ENCODE measurements at regions not wholly inside any gene's neighbourhood (a gene's known extent, or its start where the extent isn't known, plus 50 kb on each side); places are given as distances from the start of the nearest gene placed in this dataset.

GRCh38 chr5:41621420-41621819 is 111.0 kb upstream of the PLCXD3 start:
- peaks cover 3% of the 10 kb centered on the region for H3K9me3 ChIP-seq (ENCODE audit: severe bottlenecking)

GRCh38 chr5:41617843-41618515 is 107.6 kb upstream of the PLCXD3 start:
- Histone ChIP-seq H3K4me1 (ENCODE audit: insufficient read depth, poor library complexity, severe bottlenecking) (no peaks in the 10 kb centered on the region), H3K9me3 (ENCODE audit: severe bottlenecking) (no peaks in the 10 kb centered on the region), H3K4me3 (ENCODE audit: severe bottlenecking) (no peak overlapping the region), H3K27ac (ENCODE audit: poor library complexity, severe bottlenecking) (no peak overlapping the region), H3K36me3 (ENCODE audit: low read depth) (no peaks in the 10 kb centered on the region), H3K27me3 (ENCODE audit: insufficient read depth, poor library complexity, severe bottlenecking) (peaks cover 4% of the 10 kb centered on the region)
- TF ChIP-seq CTCF (IDR thresholded peaks at IDR 0.05; ENCODE audit: poor library complexity, severe bottlenecking), result no peak
- ATAC-seq (ENCODE audit: low read depth), result no peak
- no peak for DNase-seq (ENCODE audit: low spot score)

More at GRCh38 chr5:41621420-41621819, 111.0 kb upstream of the PLCXD3 start:
- Histone ChIP-seq H3K4me1 (ENCODE audit: insufficient read depth, poor library complexity, severe bottlenecking) (no peaks in the 10 kb centered on the region), H3K4me3 (ENCODE audit: severe bottlenecking) (no peak overlapping the region), H3K36me3 (ENCODE audit: low read depth) (no peaks in the 10 kb centered on the region), H3K27me3 (ENCODE audit: insufficient read depth, poor library complexity, severe bottlenecking) (peaks cover 4% of the 10 kb centered on the region), H3K27ac (ENCODE audit: poor library complexity, severe bottlenecking) (no peak overlapping the region)
- DNase-seq (ENCODE audit: low spot score), result no peak
- TF ChIP-seq CTCF (IDR thresholded peaks at IDR 0.05; ENCODE audit: poor library complexity, severe bottlenecking), result no peak
- ATAC-seq (ENCODE audit: low read depth), result no peak

- TF ChIP-seq CTCF (IDR thresholded peaks at IDR 0.05; ENCODE audit: poor library complexity, severe bottlenecking), result no peak
- ATAC-seq (ENCODE audit: low read depth), result no peak
- Histone ChIP-seq H3K4me3 (ENCODE audit: severe bottlenecking) (no peak overlapping the region), H3K4me1 (ENCODE audit: insufficient read depth, poor library complexity, severe bottlenecking) (no peaks in the 10 kb centered on the region), H3K27me3 (ENCODE audit: insufficient read depth, poor library complexity, severe bottlenecking) (peaks cover 3% of the 10 kb centered on the region), H3K36me3 (ENCODE audit: low read depth) (no peaks in the 10 kb centered on the region), H3K9me3 (ENCODE audit: severe bottlenecking) (no peaks in the 10 kb centered on the region), H3K27ac (ENCODE audit: poor library complexity, severe bottlenecking) (no peak overlapping the region)
- DNase-seq (ENCODE audit: low spot score), result no peak
Observed at GRCh38 chr5:41610386-41610785, 100.0 kb upstream of the PLCXD3 start.

- Histone ChIP-seq H3K4me1 (ENCODE audit: insufficient read depth, poor library complexity, severe bottlenecking) (no peaks in the 10 kb centered on the region), H3K27me3 (ENCODE audit: insufficient read depth, poor library complexity, severe bottlenecking) (peaks cover 3% of the 10 kb centered on the region), H3K27ac (ENCODE audit: poor library complexity, severe bottlenecking) (no peak overlapping the region), H3K36me3 (ENCODE audit: low read depth) (no peaks in the 10 kb centered on the region), H3K4me3 (ENCODE audit: severe bottlenecking) (no peak overlapping the region), H3K9me3 (ENCODE audit: severe bottlenecking) (no peaks in the 10 kb centered on the region)
- TF ChIP-seq CTCF (IDR thresholded peaks at IDR 0.05; ENCODE audit: poor library complexity, severe bottlenecking), result no peak
- DNase-seq (ENCODE audit: low spot score) (no peak), ATAC-seq (ENCODE audit: low read depth) (0 out of 3 replicates have a peak, but pooled peaks have one; percentile 21)
Observed at GRCh38 chr5:41600731-41601130, 90.3 kb upstream of the PLCXD3 start.

- H3K36me3 ChIP-seq (ENCODE audit: low read depth), result no peaks in the 10 kb centered on the region
- H3K9me3 ChIP-seq (ENCODE audit: severe bottlenecking), result no peaks in the 10 kb centered on the region
- DNase-seq (ENCODE audit: low spot score) (no peak), ATAC-seq (ENCODE audit: low read depth) (no peak)
- no peaks in the 10 kb centered on the region for H3K4me1 ChIP-seq (ENCODE audit: insufficient read depth, poor library complexity, severe bottlenecking)
- no peak overlapping the region for H3K4me3 ChIP-seq (ENCODE audit: severe bottlenecking)
- no peak for TF ChIP-seq CTCF (IDR thresholded peaks at IDR 0.05; ENCODE audit: poor library complexity, severe bottlenecking)
- peaks cover 3% of the 10 kb centered on the region for H3K27me3 ChIP-seq (ENCODE audit: insufficient read depth, poor library complexity, severe bottlenecking)
- no peak overlapping the region for H3K27ac ChIP-seq (ENCODE audit: poor library complexity, severe bottlenecking)
Observed at GRCh38 chr5:41598011-41598410, 87.6 kb upstream of the PLCXD3 start.
